ENCODE measurements at regions not wholly inside any gene's neighbourhood (a gene's known extent, or its start where the extent isn't known, plus 50 kb on each side); places are given as distances from the start of the nearest gene placed in this dataset.
"Not testable (repeated sequence)": the region's sequence is repeated elsewhere in the genome, so short reads cannot be mapped to it uniquely, and the experiment has no call there.

- DNase-seq, result no peak
These were observed 1570.0 kb upstream of the DEFB115 start for GRCh38 chr20:29687438-29687837.

- peak; percentile 91 for DNase-seq
These were observed 1567.8 kb upstream of the DEFB115 start for GRCh38 chr20:29689411-29690225.

GRCh38 chr20:29690274-29690673 is 1567.2 kb upstream of the DEFB115 start:
- DNase-seq, result no peak

- DNase-seq, result no peak
These were observed 1516.9 kb upstream of the DEFB115 start for GRCh38 chr20:29740601-29740950.

- DNase-seq, result no peak
These were observed 1516.4 kb upstream of the DEFB115 start for GRCh38 chr20:29740951-29741593.

- DNase-seq, result no peak
These were observed 1515.9 kb upstream of the DEFB115 start for GRCh38 chr20:29741594-29741893.

DNA sequence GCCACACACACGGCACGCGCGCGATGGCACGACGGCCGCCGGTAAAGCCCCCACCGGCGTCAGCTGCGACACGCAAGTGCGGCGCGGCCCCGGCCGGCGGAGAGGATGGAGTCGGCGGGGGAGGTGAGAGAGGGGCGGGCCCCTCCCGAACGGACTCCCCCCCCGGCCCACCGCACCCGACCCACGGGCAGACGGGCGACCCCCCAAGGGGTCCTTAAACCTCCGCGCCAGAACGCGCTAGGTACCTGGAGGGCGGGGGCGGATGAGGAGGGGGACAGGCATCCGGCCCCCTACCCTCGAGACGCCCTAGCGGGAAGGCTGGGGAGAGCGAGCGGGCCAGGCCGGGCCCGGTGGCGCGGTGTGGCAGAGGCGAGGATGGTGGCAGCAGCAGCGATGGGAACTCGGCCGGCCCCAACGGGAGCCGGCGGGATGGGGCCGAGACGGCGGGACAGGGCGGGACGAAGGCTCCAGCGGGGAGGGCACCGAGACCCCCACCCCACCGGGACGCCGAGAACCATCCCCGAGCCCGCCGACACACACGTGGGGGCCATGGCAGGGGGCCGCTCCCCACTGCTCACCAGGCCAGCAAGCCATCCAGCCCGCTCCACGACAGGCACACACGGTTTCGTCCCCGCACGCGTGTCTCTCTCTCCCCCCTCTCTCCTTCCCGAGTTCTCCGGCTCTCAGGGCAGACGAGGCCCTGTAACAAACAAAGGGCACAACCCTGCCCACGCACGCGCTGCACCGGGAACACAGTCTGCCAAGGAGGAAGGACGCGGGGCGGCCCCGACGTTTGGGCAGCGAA is 1515.4 kb upstream of the DEFB115 start:
- DNase-seq, result no peak

- no peak for DNase-seq
These were observed 1514.8 kb upstream of the DEFB115 start for GRCh38 chr20:29742699-29743100.

DNA sequence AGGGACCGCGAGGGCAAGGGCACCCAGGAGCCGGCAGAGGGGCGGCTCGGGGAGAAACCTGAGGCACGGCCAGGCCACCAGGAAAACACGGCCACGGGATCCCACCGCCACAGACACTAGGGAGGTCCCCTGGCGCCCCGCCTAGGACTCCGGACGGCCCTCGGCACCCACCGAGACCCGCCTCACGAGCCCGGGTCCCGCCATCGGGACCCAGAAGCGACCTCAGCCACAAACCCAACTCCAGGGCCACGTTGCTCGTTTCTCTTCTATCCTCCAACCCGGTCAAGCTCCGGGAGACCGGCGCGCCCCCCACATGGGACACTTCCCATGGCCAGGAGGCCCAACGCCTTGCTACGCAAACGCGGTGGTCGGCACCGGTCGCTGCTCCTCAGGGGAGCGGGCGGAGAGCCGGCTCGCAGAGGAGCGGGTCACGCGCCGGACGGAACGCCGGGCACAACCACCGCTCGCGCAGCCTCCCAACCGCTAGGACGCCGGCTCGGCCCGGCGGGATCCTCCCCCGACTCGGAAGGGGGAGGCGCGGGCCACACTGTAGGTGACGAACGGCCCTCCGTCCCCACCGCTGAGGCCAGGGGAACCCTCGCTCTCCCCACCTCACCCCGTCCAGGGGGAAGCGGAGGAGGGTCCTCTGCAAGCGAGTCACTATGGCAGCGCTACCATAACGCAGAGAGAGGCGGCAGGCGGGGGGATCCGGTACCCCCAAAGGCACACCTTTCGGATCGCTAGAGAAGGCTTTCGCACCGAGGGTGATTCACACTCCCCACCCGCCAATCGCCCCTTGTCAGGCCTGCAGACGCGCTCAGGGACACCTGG is 1514.1 kb upstream of the DEFB115 start:
- no peak for DNase-seq

- DNase-seq, result no peak
These were observed 1513.4 kb upstream of the DEFB115 start for GRCh38 chr20:29744071-29744470.

DNA sequence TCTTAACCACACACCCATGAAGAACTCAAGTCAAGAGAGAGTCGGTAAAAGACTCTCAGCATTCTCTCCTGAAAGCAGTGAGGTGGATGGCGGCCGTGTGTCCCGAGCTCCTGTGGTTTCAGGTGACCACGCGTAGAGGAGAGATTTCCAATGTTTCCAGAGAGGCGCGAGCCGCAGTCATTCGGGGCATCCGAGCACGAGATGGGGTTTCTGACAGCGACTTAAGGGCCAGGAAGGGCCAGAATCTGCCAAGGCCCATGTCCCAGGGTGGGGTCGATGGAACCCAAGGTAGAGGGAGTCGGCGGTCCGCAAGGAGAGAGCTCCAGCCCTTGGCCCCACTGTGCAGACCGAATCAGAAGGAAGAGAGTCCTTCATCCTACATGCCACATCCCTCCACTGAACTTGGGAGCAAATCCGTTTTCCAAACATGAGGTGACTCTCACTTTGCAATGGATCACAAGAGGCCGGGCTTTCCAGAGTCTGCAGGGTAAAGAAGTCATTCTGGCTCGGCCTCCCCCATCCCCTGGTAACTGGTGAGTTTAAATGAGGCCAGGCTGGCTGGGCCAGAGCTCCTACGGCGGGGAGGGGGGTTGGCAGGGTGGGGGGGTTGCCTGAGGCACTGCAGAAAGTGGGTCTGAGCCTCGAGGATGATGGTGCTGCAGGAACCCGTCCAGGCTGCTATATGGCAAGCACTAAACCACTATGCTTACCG is 1511.8 kb upstream of the DEFB115 start:
- DNase-seq, result not testable (repeated sequence)

DNA sequence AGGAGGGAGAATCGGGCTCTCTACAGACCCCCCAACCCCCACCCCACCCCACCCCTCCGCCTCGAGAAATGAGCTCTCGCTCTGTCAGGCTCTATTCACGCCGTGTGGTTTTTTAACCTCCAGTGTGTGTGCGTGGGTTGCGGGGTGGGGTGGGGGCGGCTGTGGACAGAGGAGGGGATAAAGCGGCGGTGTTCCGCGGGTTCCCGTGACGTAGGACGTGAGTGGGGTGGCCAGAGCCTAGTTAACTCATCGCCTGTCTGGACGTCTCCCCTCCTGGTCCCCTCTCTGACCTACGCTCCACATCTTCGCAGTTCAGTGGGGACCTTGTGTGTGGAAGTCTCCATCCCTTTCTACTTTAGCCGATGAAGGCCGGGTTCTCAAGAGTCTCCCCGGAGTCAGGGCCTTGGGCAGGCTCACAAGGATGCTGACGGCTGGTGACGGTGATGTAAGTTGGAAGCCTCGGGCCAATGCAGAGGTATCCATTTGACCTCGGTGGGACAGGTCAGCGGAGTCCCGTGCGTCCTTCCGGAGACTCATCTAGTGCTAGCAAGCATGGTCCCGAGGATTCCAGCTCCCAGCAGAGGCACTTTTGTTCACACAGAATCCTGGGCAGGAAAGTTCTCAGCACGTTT is 1507.1 kb upstream of the DEFB115 start:
- DNase-seq, result no peak

DNA sequence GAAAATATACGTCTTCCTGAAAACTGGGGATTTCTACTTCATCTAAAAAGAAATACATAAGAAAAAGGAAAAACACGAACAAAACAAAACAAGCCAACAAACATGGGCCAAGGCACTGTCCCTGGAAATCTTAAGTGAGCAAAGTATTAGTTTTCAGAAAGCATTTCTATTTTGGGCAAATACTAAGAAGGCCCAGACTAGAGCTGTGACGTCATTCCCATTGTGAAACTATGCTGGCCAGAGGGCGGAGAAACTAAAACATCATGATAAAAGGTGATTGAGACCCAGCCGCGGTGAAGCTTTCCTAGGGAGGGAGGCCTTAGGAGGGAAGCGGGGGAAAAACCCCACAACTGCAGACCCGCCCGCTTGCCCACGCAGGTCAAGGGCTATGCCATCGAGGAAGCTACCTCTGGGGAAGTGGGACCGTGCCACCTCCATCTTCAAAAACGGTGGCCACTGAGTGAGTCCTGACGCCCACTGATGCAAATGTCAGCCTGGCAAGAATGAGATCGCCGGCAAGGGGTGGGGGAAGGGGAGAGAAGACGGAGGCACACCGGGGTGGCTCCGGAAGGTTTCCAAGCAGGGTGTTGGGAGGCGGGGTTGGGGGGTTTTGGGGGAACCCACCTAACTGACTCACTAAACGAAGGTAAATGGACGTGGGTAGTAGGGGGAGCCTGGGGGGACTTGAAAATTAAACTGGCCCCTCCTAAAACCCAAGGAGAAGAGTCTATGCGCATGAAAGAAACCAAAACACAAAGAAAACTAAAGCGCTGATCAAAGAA is 1504.6 kb upstream of the DEFB115 start:
- not testable (repeated sequence) for DNase-seq

- DNase-seq, result peak; percentile 84
These were observed 1504.1 kb upstream of the DEFB115 start for GRCh38 chr20:29753426-29753746.

DNA sequence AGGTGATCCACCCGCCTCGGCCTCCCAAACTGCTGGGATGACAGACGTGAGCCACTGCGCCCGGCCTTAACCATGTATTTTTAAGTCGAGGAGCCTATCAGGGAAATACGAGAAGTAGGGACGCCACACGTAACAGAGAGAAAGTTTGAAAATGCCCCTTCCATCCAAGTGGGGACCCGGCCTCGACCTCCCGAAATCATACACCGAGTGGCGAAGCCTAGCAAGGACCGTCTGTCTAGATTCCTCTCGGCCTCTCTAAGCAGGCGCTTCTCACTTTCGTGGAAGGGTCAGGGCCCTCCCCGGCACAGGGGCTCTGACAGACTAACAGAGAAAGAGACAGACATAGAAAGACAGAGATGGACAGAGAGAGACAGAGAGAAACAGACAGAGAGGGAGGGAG is 1503.6 kb upstream of the DEFB115 start:
- not testable (repeated sequence) for DNase-seq

- DNase-seq, result not testable (repeated sequence)
These were observed 1501.5 kb upstream of the DEFB115 start for GRCh38 chr20:29755854-29756498.

DNA sequence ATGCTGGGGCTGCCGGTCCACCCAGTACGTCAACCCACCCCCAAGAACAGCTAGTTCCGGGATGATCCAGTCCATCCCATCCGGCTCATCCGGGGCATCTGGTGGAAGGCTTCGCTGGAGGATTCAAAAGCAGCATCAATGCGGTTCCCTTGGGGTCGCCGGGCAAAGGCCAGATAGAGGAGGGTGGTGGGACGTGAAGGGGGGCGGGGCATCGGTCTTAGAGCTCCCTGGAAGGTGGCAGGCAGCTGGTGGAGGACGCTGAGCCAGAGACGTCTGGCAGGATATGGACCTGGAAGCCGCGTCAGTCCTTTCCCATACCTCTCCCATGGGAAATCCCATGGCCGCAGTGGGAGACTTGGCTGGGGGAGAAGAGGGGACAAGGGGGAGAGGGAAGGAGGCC is 1500.8 kb upstream of the DEFB115 start:
- DNase-seq, result no peak

DNA sequence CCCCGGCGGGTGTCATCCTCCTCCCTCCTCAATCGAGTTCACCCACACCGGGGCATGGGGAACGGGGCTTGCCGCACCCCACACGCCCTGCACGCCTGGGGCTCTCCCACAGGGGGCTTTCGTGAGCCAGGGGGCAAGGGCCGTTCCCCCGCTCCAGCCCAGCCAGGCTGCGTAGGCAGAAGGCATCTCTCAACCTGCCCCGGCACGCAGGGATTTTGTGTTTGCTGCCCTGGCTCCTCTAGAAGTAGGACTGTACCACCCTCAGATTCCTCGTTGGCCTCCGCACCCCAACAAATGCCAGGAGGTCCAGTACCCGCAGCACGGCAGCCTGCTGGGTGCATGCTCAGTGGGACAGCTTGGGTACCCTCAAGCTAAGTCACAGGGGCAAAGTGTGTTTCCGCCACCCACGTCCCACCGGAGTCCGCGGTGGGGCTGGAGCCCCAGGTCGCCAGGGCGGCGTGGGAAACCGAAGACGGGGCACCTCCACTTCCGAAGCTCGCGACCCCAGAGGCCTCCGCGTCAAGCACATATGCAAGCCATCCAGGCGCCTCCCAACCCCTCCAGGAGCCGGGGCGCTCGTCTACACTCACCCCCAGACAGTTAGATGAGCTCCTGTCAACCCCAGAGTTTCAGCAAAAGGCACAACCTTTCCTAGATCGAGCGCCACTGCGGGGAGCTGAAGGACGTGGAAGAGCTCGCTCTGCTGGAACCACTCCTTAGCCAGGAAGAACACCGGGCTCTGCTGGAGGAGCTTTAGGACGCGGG is 1495.7 kb upstream of the DEFB115 start:
- DNase-seq, result not testable (repeated sequence)

DNA sequence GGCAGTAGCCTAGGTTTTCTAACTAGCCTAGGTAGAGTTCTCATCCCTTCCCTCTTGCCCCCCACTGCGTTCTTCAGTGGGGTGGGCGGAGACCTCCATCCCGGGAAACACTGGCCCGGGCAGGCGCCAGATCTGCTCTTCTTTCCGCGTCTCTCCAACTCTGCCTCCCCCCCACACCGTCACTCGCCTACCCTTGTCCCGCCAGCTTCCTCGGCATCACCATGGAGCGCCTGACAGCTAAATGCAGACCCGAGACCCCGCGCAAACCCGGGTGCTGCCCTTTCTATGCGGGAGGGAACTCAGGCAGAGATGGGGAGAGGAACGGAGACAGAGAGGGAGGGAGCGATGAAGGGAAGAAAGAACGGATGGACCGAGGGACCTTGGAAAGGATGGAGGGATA is 1494.8 kb upstream of the DEFB115 start:
- DNase-seq, result no peak

Measured in NCI-H1105 treated with DMSO at 0.1 percent for 48 hours (cell line).